Osteoblast (primary cell): ENCODE measurements at regions not wholly inside any gene's neighbourhood (a gene's known extent, or its start where the extent isn't known, plus 50 kb on each side); places are given as distances from the start of the nearest gene placed in this dataset.

Experiments used
- DNase-seq: peaks from one replicate; pipeline ENCODE4 v3.0.0; 2011; ENCODE audit warnings: low spot score, mixed read lengths; ENCODE audit not compliant: insufficient read length; ENCODE audit errors: missing footprints
- H2AFZ ChIP-seq: 2 replicates; pipeline ENCODE4 v1.6.0; 2011; ENCODE audit warnings: mild to moderate bottlenecking, low read length
- H3K27ac ChIP-seq: 2 replicates; pipeline ENCODE4 v1.5.1; 2011; ENCODE audit warnings: mild to moderate bottlenecking, low read depth, low read length, moderate library complexity
- H3K27me3 ChIP-seq: 2 replicates; pipeline ENCODE4 v1.6.0; 2012; ENCODE audit warnings: mild to moderate bottlenecking, control low read depth, inconsistent platforms, low read length, moderate library complexity; ENCODE audit not compliant: insufficient read depth
- H3K36me3 ChIP-seq: 2 replicates; pipeline ENCODE4 v1.5.1; 2011; ENCODE audit warnings: mild to moderate bottlenecking, low read length, control low read depth, moderate library complexity; ENCODE audit not compliant: insufficient read depth
- H3K4me1 ChIP-seq: 2 replicates; pipeline ENCODE4 v1.5.1; 2011; ENCODE audit warnings: mild to moderate bottlenecking, low read length, control low read depth, moderate library complexity; ENCODE audit not compliant: insufficient read depth
- H3K4me2 ChIP-seq: 2 replicates; pipeline ENCODE4 v1.6.0; 2011; ENCODE audit warnings: mild to moderate bottlenecking, low read length; ENCODE audit not compliant: insufficient read depth
- H3K4me3 ChIP-seq: fragments of 200-600 bp; sonication (generic); 3 replicates; pipeline ENCODE4 v1.5.1; 2012; ENCODE audit warnings: mild to moderate bottlenecking, low read length, inconsistent platforms; ENCODE audit not compliant: insufficient read depth
- H3K79me2 ChIP-seq: 2 replicates; pipeline ENCODE4 v1.6.0; 2012; ENCODE audit warnings: mild to moderate bottlenecking, low read length, control low read depth, inconsistent platforms; ENCODE audit not compliant: insufficient read depth
- H3K9me3 ChIP-seq: 2 replicates; pipeline ENCODE4 v1.5.1; 2011; ENCODE audit warnings: low read depth, low read length, control low read depth
- H4K20me1 ChIP-seq: 2 replicates; pipeline ENCODE4 v1.6.0; 2012; ENCODE audit warnings: mild to moderate bottlenecking, low read length, control low read depth; ENCODE audit not compliant: insufficient read depth
- TF ChIP-seq, protein P1 (sequence below): IDR thresholded peaks from 2 replicates; pipeline ENCODE4 v1.5.1; 2011; ENCODE audit warnings: mild to moderate bottlenecking, low read depth, low read length, moderate library complexity; ENCODE audit errors: extremely low read depth

DNA sequence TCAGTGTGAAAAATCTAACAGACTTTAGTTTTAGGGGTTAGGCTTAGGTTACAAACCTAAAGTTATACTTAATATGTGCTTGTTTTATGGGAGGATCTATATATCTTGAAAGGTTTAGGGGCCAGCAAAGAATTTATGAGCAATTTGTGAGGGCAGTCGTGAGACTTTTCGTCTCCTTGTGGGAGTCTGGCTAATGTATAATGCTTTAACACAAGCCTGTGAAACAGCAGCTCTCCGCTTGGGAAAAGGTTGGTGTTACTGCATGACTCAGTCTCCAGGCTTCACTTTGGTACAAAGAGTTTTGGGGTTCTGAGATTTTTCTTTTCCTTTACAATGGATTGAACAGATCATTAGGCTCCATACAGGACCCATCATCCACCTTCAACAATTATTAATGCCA, 79.0 kb upstream of the MFGE8 start:
- Histone ChIP-seq H3K27ac (peak overlapping the region; percentile 31), H3K9me3 (no peaks in the 10 kb centered on the region), H3K36me3 (no peaks in the 10 kb centered on the region), H3K27me3 (no peaks in the 10 kb centered on the region), H3K4me1 (peaks cover 38% of the 10 kb centered on the region), H3K79me2 (no peaks in the 10 kb centered on the region), H4K20me1 (no peaks in the 10 kb centered on the region), H3K4me2 (no peak overlapping the region), H3K4me3 (no peak overlapping the region), H2AFZ (no peak overlapping the region)
- TF ChIP-seq, protein P1, sequence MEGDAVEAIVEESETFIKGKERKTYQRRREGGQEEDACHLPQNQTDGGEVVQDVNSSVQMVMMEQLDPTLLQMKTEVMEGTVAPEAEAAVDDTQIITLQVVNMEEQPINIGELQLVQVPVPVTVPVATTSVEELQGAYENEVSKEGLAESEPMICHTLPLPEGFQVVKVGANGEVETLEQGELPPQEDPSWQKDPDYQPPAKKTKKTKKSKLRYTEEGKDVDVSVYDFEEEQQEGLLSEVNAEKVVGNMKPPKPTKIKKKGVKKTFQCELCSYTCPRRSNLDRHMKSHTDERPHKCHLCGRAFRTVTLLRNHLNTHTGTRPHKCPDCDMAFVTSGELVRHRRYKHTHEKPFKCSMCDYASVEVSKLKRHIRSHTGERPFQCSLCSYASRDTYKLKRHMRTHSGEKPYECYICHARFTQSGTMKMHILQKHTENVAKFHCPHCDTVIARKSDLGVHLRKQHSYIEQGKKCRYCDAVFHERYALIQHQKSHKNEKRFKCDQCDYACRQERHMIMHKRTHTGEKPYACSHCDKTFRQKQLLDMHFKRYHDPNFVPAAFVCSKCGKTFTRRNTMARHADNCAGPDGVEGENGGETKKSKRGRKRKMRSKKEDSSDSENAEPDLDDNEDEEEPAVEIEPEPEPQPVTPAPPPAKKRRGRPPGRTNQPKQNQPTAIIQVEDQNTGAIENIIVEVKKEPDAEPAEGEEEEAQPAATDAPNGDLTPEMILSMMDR = no peak
- DNase-seq = no peak

DNA sequence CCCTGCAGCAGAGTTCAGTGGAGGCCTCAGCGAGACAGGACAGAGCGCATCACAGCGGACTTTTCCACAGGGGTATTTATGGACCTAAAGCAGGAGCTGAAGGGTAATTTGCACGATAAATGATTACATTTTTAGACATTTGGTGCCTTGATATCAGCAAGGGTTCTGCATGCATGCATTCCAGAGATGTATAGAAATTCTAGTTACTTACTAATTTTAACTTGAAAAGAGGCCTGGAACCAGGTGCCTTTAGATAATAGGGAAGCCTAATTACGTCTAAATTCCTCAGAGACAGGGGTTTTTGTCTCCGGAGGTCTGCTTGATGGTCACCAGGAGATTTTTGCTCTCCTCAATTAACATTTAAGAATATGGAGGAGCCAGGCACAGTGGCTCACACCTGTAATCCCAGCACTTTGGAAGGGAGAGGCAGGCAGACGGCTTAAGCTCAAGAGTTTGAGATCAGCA, 79.8 kb upstream of the MFGE8 start:
- H4K20me1 ChIP-seq = no peaks in the 10 kb centered on the region
- no peaks in the 10 kb centered on the region for H3K27me3 ChIP-seq
- H3K9me3 ChIP-seq = no peaks in the 10 kb centered on the region
- H3K4me1 ChIP-seq = peaks cover 31% of the 10 kb centered on the region
- H3K4me2 ChIP-seq = no peak overlapping the region
- no peak overlapping the region for H3K4me3 ChIP-seq
- DNase-seq = no peak
- H3K36me3 ChIP-seq = no peaks in the 10 kb centered on the region
- H2AFZ ChIP-seq = no peak overlapping the region
- no peak overlapping the region for H3K27ac ChIP-seq
- TF ChIP-seq, protein P1 = no peak
- H3K79me2 ChIP-seq = no peaks in the 10 kb centered on the region

DNA sequence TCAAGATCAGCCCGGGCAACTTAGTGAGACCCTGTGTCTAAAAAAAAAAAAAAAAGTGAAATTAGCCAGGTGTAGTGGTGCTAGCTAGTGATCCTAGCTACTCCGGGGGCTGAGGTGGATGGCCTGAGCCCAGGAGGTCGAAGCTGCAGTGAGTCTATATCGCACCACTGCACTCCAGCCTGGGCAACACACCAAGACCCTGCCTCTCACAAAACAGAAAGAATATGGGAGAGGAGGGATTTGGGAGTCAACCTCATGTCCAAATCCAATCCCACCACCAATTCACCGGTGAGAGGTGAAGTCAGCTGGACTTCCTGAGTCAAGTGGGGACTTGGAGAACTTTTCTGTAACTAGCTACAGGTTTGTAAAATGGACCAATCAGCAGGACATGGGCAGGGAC, 80.5 kb upstream of the MFGE8 start:
- TF ChIP-seq, protein P1 = no peak
- Histone ChIP-seq H3K4me3 (no peak overlapping the region), H3K36me3 (no peaks in the 10 kb centered on the region), H3K9me3 (no peaks in the 10 kb centered on the region), H4K20me1 (no peaks in the 10 kb centered on the region), H3K79me2 (no peaks in the 10 kb centered on the region), H3K4me1 (peaks cover 24% of the 10 kb centered on the region), H3K4me2 (no peak overlapping the region), H3K27me3 (no peaks in the 10 kb centered on the region), H2AFZ (no peak overlapping the region), H3K27ac (no peak overlapping the region)
- DNase-seq = no peak

DNA sequence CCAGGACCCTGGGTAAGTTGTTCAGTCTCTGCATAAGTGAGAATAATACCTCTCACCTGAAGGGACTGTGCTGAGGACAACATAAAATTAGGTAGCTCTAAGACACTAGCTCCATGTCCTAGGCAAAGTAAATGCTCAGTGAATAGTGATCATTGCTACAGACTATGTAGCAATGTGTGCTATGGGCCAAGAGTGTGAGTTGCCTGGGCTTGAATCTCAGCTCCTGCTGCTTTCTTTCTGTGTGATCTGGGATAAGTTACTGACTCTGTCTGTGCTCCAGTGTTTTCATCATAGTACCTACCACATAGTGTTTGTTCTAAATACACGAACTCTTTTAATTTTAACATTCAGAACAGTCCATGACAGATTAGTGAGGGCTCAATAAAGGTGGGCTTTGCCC, 81.1 kb upstream of the MFGE8 start:
- TF ChIP-seq, protein P1 = no peak
- no peak overlapping the region for H3K4me2 ChIP-seq
- no peaks in the 10 kb centered on the region for H3K27me3 ChIP-seq
- H4K20me1 ChIP-seq = no peaks in the 10 kb centered on the region
- H3K79me2 ChIP-seq = no peaks in the 10 kb centered on the region
- peaks cover 18% of the 10 kb centered on the region for H3K4me1 ChIP-seq
- H2AFZ ChIP-seq = no peak overlapping the region
- no peak overlapping the region for H3K4me3 ChIP-seq
- DNase-seq = no peak
- no peaks in the 10 kb centered on the region for H3K36me3 ChIP-seq
- H3K27ac ChIP-seq = no peak overlapping the region
- H3K9me3 ChIP-seq = no peaks in the 10 kb centered on the region
